Hepatocyte (in vitro differentiated cells): ENCODE measurements at regions not wholly inside any gene's neighbourhood (a gene's known extent, or its start where the extent isn't known, plus 50 kb on each side); places are given as distances from the start of the nearest gene placed in this dataset.
A peak's percentile ranks its signal among the peaks of the same experiment; 100 is the strongest.

Experiments used
- DNase-seq: peaks from one replicate; pipeline ENCODE4 v3.0.0-alpha.2; 2016; ENCODE audit warnings: low spot score
- H2AFZ ChIP-seq: fragments of 200-600 bp; sonication (generic); 2 replicates; pipeline ENCODE4 v1.6.0; 2016; ENCODE audit warnings: antibody characterized with exemption, mild to moderate bottlenecking
- H3K27ac ChIP-seq: fragments of 200-600 bp; sonication (generic); 2 replicates; pipeline ENCODE4 v1.5.1; 2016; ENCODE audit warnings: mild to moderate bottlenecking
- H3K27me3 ChIP-seq: fragments of 200-600 bp; sonication (generic); 2 replicates; pipeline ENCODE4 v1.6.1; 2016
- H3K36me3 ChIP-seq: fragments of 200-600 bp; sonication (generic); replicated peaks from 2 replicates; pipeline ENCODE4 v1.5.1; 2016; ENCODE audit warnings: low read depth; ENCODE audit not compliant: insufficient read depth
- H3K4me1 ChIP-seq: fragments of 200-600 bp; sonication (generic); 2 replicates; pipeline ENCODE4 v1.5.1; 2016; ENCODE audit warnings: mild to moderate bottlenecking, moderate library complexity; ENCODE audit not compliant: insufficient read depth
- H3K4me2 ChIP-seq: fragments of 200-600 bp; sonication (generic); 2 replicates; pipeline ENCODE4 v1.6.0; 2016
- H3K4me3 ChIP-seq: fragments of 200-600 bp; sonication (generic); 2 replicates; pipeline ENCODE4 v1.5.1; 2016; ENCODE audit warnings: mild to moderate bottlenecking
- H3K79me2 ChIP-seq: fragments of 200-600 bp; sonication (generic); 2 replicates; pipeline ENCODE4 v1.6.0; 2017; ENCODE audit warnings: mild to moderate bottlenecking
- H3K9me2 ChIP-seq: fragments of 200-600 bp; sonication (generic); replicated peaks from 2 replicates; pipeline ENCODE4 v1.6.0; 2017; ENCODE audit warnings: mild to moderate bottlenecking; ENCODE audit not compliant: insufficient read depth
- H3K9me3 ChIP-seq: fragments of 200-600 bp; sonication (generic); 2 replicates; pipeline ENCODE4 v1.5.1; 2016; ENCODE audit warnings: low read depth, mild to moderate bottlenecking
- H4K20me1 ChIP-seq: fragments of 200-600 bp; sonication (generic); 2 replicates; pipeline ENCODE4 v1.6.0; 2016; ENCODE audit warnings: mild to moderate bottlenecking; ENCODE audit not compliant: insufficient read depth, poor library complexity, severe bottlenecking
- EZH2 ChIP-seq: fragments of 200-600 bp; sonication (generic); IDR thresholded peaks from 2 replicates; pipeline ENCODE4 v1.6.1; 2016; ENCODE audit warnings: antibody characterized with exemption, mild to moderate bottlenecking, borderline replicate concordance
- EZH2phosphoT487 ChIP-seq: fragments of 200-600 bp; sonication (generic); IDR thresholded peaks from one replicate; pipeline ENCODE4 v1.6.1; 2018; ENCODE audit warnings: antibody characterized with exemption, mild to moderate bottlenecking, low read depth, moderate library complexity; ENCODE audit not compliant: unreplicated experiment, severe bottlenecking
- WGBS: methylation state at CpG from one replicate; pipeline ENCODE4 v1.1.6; 2016; ENCODE audit warnings: low lambda C conversion rate; ENCODE audit errors: missing lambda C conversion rate; 5-methylcytosine and 5-hydroxymethylcytosine counted together
- TF ChIP-seq, protein P1 (sequence below): fragments of 200-600 bp; sonication (generic); IDR thresholded peaks from 2 replicates; pipeline ENCODE4 v1.5.1; 2016; ENCODE audit warnings: antibody characterized with exemption, mild to moderate bottlenecking; ENCODE audit not compliant: poor library complexity

DNA sequence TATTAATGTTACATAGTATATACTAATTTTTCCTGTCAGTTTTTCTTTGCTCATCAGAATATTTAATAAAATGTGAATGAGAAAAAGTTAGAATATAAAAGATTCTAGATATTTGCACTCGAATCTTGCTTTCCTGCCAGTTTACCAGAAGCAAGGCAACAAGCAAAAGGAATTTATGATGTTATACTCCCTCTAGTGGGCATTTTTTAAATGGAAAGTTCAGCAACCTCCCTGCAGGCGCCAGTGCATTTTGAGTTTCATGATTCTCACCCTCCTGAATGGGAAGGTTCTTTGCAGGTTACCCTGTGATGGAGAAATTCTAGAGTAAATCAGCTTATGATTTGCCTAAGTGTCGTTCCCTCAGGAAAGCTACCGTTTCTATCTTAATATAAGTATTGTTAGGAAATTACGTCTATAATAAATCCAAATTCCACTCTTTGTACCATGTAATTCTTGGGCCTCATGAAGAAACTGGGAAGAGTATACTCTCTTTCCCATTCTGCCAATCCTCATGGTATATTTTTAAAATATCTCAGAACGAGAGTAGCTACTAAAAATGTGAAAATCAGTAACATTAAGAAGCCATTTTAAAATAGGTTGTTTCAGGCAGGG is 350.0 kb downstream of the CRPPA start:
- no peaks in the 10 kb centered on the region for H3K9me2 ChIP-seq
- no peak overlapping the region for H3K4me3 ChIP-seq
- no peak overlapping the region for H3K4me2 ChIP-seq
- TF ChIP-seq, protein P1, sequence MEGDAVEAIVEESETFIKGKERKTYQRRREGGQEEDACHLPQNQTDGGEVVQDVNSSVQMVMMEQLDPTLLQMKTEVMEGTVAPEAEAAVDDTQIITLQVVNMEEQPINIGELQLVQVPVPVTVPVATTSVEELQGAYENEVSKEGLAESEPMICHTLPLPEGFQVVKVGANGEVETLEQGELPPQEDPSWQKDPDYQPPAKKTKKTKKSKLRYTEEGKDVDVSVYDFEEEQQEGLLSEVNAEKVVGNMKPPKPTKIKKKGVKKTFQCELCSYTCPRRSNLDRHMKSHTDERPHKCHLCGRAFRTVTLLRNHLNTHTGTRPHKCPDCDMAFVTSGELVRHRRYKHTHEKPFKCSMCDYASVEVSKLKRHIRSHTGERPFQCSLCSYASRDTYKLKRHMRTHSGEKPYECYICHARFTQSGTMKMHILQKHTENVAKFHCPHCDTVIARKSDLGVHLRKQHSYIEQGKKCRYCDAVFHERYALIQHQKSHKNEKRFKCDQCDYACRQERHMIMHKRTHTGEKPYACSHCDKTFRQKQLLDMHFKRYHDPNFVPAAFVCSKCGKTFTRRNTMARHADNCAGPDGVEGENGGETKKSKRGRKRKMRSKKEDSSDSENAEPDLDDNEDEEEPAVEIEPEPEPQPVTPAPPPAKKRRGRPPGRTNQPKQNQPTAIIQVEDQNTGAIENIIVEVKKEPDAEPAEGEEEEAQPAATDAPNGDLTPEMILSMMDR = peak; percentile 88
- no peak for TF ChIP-seq EZH2phosphoT487
- no peak for TF ChIP-seq EZH2
- no peak overlapping the region for H3K27ac ChIP-seq
- H2AFZ ChIP-seq = no peak overlapping the region
- H3K79me2 ChIP-seq = no peaks in the 10 kb centered on the region
- no peaks in the 10 kb centered on the region for H4K20me1 ChIP-seq
- no peaks in the 10 kb centered on the region for H3K36me3 ChIP-seq
- WGBS = 23% methylated on average over 6 of the region's 6 CpGs
- peak; percentile 80 for DNase-seq
- H3K4me1 ChIP-seq = peaks cover 6% of the 10 kb centered on the region
- H3K9me3 ChIP-seq = no peaks in the 10 kb centered on the region
- no peaks in the 10 kb centered on the region for H3K27me3 ChIP-seq

GRCh38 chr7:16070806-16071205 is 350.5 kb downstream of the CRPPA start:
- H3K4me1 ChIP-seq = peaks cover 6% of the 10 kb centered on the region
- TF ChIP-seq, protein P1 = no peak
- no peak for TF ChIP-seq EZH2phosphoT487
- no peak for TF ChIP-seq EZH2
- no peaks in the 10 kb centered on the region for H3K9me2 ChIP-seq
- DNase-seq = no peak
- no peaks in the 10 kb centered on the region for H4K20me1 ChIP-seq
- no peaks in the 10 kb centered on the region for H3K27me3 ChIP-seq
- H3K36me3 ChIP-seq = no peaks in the 10 kb centered on the region
- H2AFZ ChIP-seq = no peak overlapping the region
- no peaks in the 10 kb centered on the region for H3K9me3 ChIP-seq
- WGBS = 87% methylated on average over 3 of the region's 3 CpGs
- no peaks in the 10 kb centered on the region for H3K79me2 ChIP-seq
- H3K4me2 ChIP-seq = no peak overlapping the region
- no peak overlapping the region for H3K27ac ChIP-seq
- H3K4me3 ChIP-seq = no peak overlapping the region

DNA sequence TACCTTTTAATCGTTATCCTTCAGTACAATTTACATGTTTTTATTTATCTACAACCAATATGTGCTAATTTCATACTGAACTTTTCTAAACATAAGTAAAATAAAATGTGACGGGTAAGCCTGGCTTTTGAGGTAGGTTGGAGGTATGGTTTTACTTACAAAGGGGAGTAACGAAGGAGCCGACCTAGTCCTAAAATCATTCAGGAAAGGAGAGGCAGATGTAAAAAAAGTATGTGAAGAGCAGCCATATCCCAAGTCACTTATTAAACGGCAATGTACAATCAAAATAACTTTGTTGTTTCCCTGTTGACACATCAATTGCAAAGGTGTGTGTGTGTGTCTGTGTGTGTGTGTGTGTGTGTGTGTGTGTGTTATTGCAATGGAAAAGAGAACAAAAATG is 351.3 kb downstream of the CRPPA start:
- Histone ChIP-seq H3K27ac (no peak overlapping the region), H3K79me2 (no peaks in the 10 kb centered on the region), H2AFZ (no peak overlapping the region), H3K4me1 (peaks cover 6% of the 10 kb centered on the region), H3K4me2 (no peak overlapping the region), H3K9me3 (no peaks in the 10 kb centered on the region), H3K36me3 (no peaks in the 10 kb centered on the region), H3K27me3 (no peaks in the 10 kb centered on the region), H3K4me3 (no peak overlapping the region), H4K20me1 (no peaks in the 10 kb centered on the region), H3K9me2 (no peaks in the 10 kb centered on the region)
- TF ChIP-seq EZH2phosphoT487 = no peak
- TF ChIP-seq, protein P1 = no peak
- TF ChIP-seq EZH2 = no peak
- 77% methylated on average over 5 of the region's 5 CpGs for WGBS
- no peak for DNase-seq
